HAP-1 (cell line): ENCODE measurements at regions not wholly inside any gene's neighbourhood (a gene's known extent, or its start where the extent isn't known, plus 50 kb on each side); places are given as distances from the start of the nearest gene placed in this dataset.
A peak's percentile ranks its signal among the peaks of the same experiment; 100 is the strongest.

ENCODE experiments used
- DNase-seq, 2 experiments: peaks; one replicate each; pipeline ENCODE4 v3.0.0-alpha.2; 2016 to 2020; ENCODE audit warnings: low spot score in 2 of 2
- H3K27me3 ChIP-seq: fragments of 250-450 bp; sonication (Bioruptor Pico); 2 replicates; pipeline ENCODE4 v1.5.1; 2020; ENCODE audit warnings: low read depth, mild to moderate bottlenecking, moderate library complexity
- H3K36me3 ChIP-seq: fragments of 250-450 bp; sonication (Bioruptor Pico); replicated peaks from 2 replicates; pipeline ENCODE4 v1.5.1; 2020; ENCODE audit warnings: mild to moderate bottlenecking
- H3K4me1 ChIP-seq: fragments of 250-450 bp; sonication (Bioruptor Pico); 2 replicates; pipeline ENCODE4 v1.5.1; 2020; ENCODE audit warnings: mild to moderate bottlenecking
- H3K4me3 ChIP-seq: fragments of 250-450 bp; sonication (Bioruptor Pico); 2 replicates; pipeline ENCODE4 v1.5.1; 2020; ENCODE audit warnings: mild to moderate bottlenecking, moderate library complexity
- H3K9me3 ChIP-seq: fragments of 250-450 bp; sonication (Bioruptor Pico); 2 replicates; pipeline ENCODE4 v1.5.1; 2020; ENCODE audit warnings: mild to moderate bottlenecking, moderate library complexity
- in situ Hi-C: fragments of 300-500 bp; cut with MboI; formaldehyde crosslinking; loops from 3 replicates; pipeline ENCODE4 v1.14.3; 2020; ENCODE audit warnings: low sequenced_read_pairs, inconsistent platforms, mixed read lengths

GRCh38 chr16:51458356-51459140, 307.5 kb upstream of the SALL1 start:
- no peaks in the 10 kb centered on the region for H3K36me3 ChIP-seq

GRCh38 chr16:51457775-51458174, 306.7 kb upstream of the SALL1 start:
- Histone ChIP-seq H3K4me3 (no peak overlapping the region), H3K9me3 (no peaks in the 10 kb centered on the region), H3K27me3 (no peaks in the 10 kb centered on the region), H3K36me3 (no peaks in the 10 kb centered on the region), H3K4me1 (0 out of 2 replicates have a peak, but pooled peaks cover 3% of the 10 kb centered on the region)
- no peak for DNase-seq
- in situ Hi-C loops: no loop called here

More at GRCh38 chr16:51458356-51459140, 307.5 kb upstream of the SALL1 start:
- peaks cover 3% of the 10 kb centered on the region; the same call in 1 of the 2 replicates for H3K4me1 ChIP-seq
- in situ Hi-C loops: no loop called here
- no peaks in the 10 kb centered on the region for H3K9me3 ChIP-seq
- no peak for DNase-seq
- H3K4me3 ChIP-seq: no peak overlapping the region
- no peaks in the 10 kb centered on the region for H3K27me3 ChIP-seq

GRCh38 chr16:51455398-51455797, 304.3 kb upstream of the SALL1 start:
- Histone ChIP-seq H3K4me3 (no peak overlapping the region), H3K36me3 (no peaks in the 10 kb centered on the region), H3K4me1 (0 out of 2 replicates have a peak, but pooled peaks cover 5% of the 10 kb centered on the region), H3K9me3 (no peaks in the 10 kb centered on the region), H3K27me3 (no peaks in the 10 kb centered on the region)
- in situ Hi-C loops: no loop called here
- no peak for DNase-seq

GRCh38 chr16:51453251-51453650, 302.2 kb upstream of the SALL1 start:
- Histone ChIP-seq H3K36me3 (no peaks in the 10 kb centered on the region), H3K27me3 (no peaks in the 10 kb centered on the region), H3K9me3 (no peaks in the 10 kb centered on the region), H3K4me3 (no peak overlapping the region), H3K4me1 (0 out of 2 replicates have a peak, but pooled peaks cover 5% of the 10 kb centered on the region)
- in situ Hi-C loops: no loop called here
- DNase-seq: peak; percentile 50 to 52

- Histone ChIP-seq H3K27me3 (no peaks in the 10 kb centered on the region), H3K36me3 (no peaks in the 10 kb centered on the region), H3K9me3 (no peaks in the 10 kb centered on the region), H3K4me1 (0 out of 2 replicates have a peak, but pooled peaks cover 5% of the 10 kb centered on the region), H3K4me3 (no peak overlapping the region)
- no peak for DNase-seq
- in situ Hi-C loops: no loop called here
Measured at GRCh38 chr16:51450909-51451308, 299.8 kb upstream of the SALL1 start.

GRCh38 chr16:51450376-51450775, 299.3 kb upstream of the SALL1 start:
- no peak for DNase-seq
- Histone ChIP-seq H3K27me3 (no peaks in the 10 kb centered on the region), H3K36me3 (no peaks in the 10 kb centered on the region), H3K9me3 (no peaks in the 10 kb centered on the region), H3K4me3 (no peak overlapping the region), H3K4me1 (0 out of 2 replicates have a peak, but pooled peaks cover 5% of the 10 kb centered on the region)
- in situ Hi-C loops: no loop called here

GRCh38 chr16:51449441-51449840, 298.4 kb upstream of the SALL1 start:
- no peak overlapping the region for H3K4me3 ChIP-seq
- in situ Hi-C loops: no loop called here
- DNase-seq: no peak
- H3K36me3 ChIP-seq: no peaks in the 10 kb centered on the region
- no peaks in the 10 kb centered on the region for H3K9me3 ChIP-seq
- H3K27me3 ChIP-seq: no peaks in the 10 kb centered on the region
- H3K4me1 ChIP-seq: 0 out of 2 replicates have a peak, but pooled peaks cover 5% of the 10 kb centered on the region

GRCh38 chr16:51445250-51445649, 294.2 kb upstream of the SALL1 start:
- DNase-seq: no peak
- H3K4me1 ChIP-seq: peaks cover 25% of the 10 kb centered on the region
- no peak overlapping the region for H3K4me3 ChIP-seq
- in situ Hi-C loops: no loop called here
- no peaks in the 10 kb centered on the region for H3K27me3 ChIP-seq
- H3K9me3 ChIP-seq: no peaks in the 10 kb centered on the region
- H3K36me3 ChIP-seq: no peaks in the 10 kb centered on the region

GRCh38 chr16:51443934-51444333, 292.9 kb upstream of the SALL1 start:
- Histone ChIP-seq H3K27me3 (no peaks in the 10 kb centered on the region), H3K4me3 (no peak overlapping the region), H3K4me1 (peaks cover 35% of the 10 kb centered on the region), H3K9me3 (no peaks in the 10 kb centered on the region), H3K36me3 (no peaks in the 10 kb centered on the region)
- in situ Hi-C loops: no loop called here
- no peak for DNase-seq

- Histone ChIP-seq H3K27me3 (no peaks in the 10 kb centered on the region), H3K36me3 (no peaks in the 10 kb centered on the region), H3K4me3 (no peak overlapping the region), H3K4me1 (peaks cover 38% of the 10 kb centered on the region), H3K9me3 (no peaks in the 10 kb centered on the region)
- DNase-seq: peak; percentile 49 to 93
- in situ Hi-C loops: no loop called here
Measured at GRCh38 chr16:51442141-51442870, 291.2 kb upstream of the SALL1 start.

- Histone ChIP-seq H3K27me3 (no peaks in the 10 kb centered on the region), H3K4me1 (peaks cover 44% of the 10 kb centered on the region), H3K4me3 (no peak overlapping the region), H3K36me3 (no peaks in the 10 kb centered on the region), H3K9me3 (no peaks in the 10 kb centered on the region)
- in situ Hi-C loops: no loop called here
- DNase-seq: no peak
Measured at GRCh38 chr16:51440131-51440889, 289.2 kb upstream of the SALL1 start.

- Histone ChIP-seq H3K4me1 (peaks cover 44% of the 10 kb centered on the region), H3K27me3 (no peaks in the 10 kb centered on the region), H3K9me3 (no peaks in the 10 kb centered on the region), H3K4me3 (no peak overlapping the region), H3K36me3 (no peaks in the 10 kb centered on the region)
- in situ Hi-C loops: no loop called here
- DNase-seq: no peak
Measured at GRCh38 chr16:51439271-51439670, 288.2 kb upstream of the SALL1 start.

GRCh38 chr16:51436742-51437141, 285.7 kb upstream of the SALL1 start:
- peaks cover 37% of the 10 kb centered on the region for H3K4me1 ChIP-seq
- no peaks in the 10 kb centered on the region for H3K27me3 ChIP-seq
- no peaks in the 10 kb centered on the region for H3K36me3 ChIP-seq
- no peak for DNase-seq
- no peaks in the 10 kb centered on the region for H3K9me3 ChIP-seq
- in situ Hi-C loops: no loop called here
- no peak overlapping the region for H3K4me3 ChIP-seq
